ENCODE measurements at regions not wholly inside any gene's neighbourhood (a gene's known extent, or its start where the extent isn't known, plus 50 kb on each side); places are given as distances from the start of the nearest gene placed in this dataset.

DNA sequence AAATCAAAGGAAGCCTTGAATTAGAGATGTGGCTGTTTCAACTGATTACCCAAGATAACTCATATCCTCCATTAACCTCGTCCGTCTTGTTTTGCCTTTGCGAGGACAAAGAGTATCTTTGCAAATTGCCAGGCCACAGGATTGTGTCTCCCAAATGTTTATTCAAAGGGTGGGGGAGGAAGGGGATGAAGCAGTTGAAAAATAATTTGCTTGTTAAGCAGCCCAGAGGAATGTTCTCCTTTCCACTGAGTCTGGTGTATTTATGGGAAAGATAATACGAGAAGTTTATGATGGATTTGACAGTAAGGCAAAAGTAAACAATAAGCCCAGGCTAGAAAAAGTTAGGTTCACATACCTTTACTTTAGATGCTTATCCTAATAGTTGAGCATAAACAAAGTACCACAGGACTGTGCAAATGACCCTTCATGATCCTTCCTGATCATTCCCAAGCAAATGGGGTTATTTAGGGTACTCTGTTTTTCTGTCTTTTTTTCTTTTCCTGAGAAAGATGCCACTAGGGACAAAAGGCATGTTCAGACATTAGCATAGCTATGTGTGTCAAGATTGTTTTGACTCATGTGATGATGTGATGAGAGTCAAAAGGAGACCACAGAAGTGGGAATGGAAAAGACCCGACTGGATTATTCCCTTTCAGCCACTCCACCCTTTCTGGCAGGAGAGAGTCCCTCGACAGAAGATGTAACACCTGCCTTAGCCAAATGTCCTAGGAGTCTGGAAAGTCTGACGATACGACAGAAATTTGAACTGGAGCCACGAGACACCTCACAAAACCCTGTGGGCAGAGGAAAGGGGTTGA lies 243.0 kb upstream of the GLI3 start:
- Histone ChIP-seq H3K9me2 (ENCODE audit: insufficient read depth, low read length) (no peaks in the 10 kb centered on the region), H3K4me3 (ENCODE audit: low read length) (no peak overlapping the region), H2AFZ (ENCODE audit: low read depth, low read length) (no peak overlapping the region), H4K20me1 (ENCODE audit: insufficient read depth) (no peaks in the 10 kb centered on the region), H3K9me3 (ENCODE audit: low read length) (no peaks in the 10 kb centered on the region), H3K9ac (ENCODE audit: low read length) (no peak overlapping the region), H3K36me3 (ENCODE audit: insufficient read depth, low read length) (no peaks in the 10 kb centered on the region), H3K79me2 (replicated peaks; ENCODE audit: insufficient read depth, low read length) (no peaks in the 10 kb centered on the region), H3F3A (ENCODE audit: insufficient read depth, low read length, poor library complexity, severe bottlenecking) (no peaks in the 10 kb centered on the region), H3K27me3 (ENCODE audit: insufficient read depth, low read depth, low read length) (no peaks in the 10 kb centered on the region), H3K27ac (ENCODE audit: low read length) (no peak overlapping the region), H3K4me2 (ENCODE audit: low read length) (no peak overlapping the region)
- TF ChIP-seq CTCF (IDR thresholded peaks at IDR 0.05; ENCODE audit: poor library complexity, severe bottlenecking), result no peak

- Histone ChIP-seq H4K20me1 (ENCODE audit: insufficient read depth) (no peaks in the 10 kb centered on the region), H3F3A (ENCODE audit: insufficient read depth, low read length, poor library complexity, severe bottlenecking) (no peaks in the 10 kb centered on the region), H3K9ac (ENCODE audit: low read length) (no peak overlapping the region), H3K9me3 (ENCODE audit: low read length) (no peaks in the 10 kb centered on the region), H3K79me2 (replicated peaks; ENCODE audit: insufficient read depth, low read length) (no peaks in the 10 kb centered on the region), H3K36me3 (ENCODE audit: insufficient read depth, low read length) (no peaks in the 10 kb centered on the region), H2AFZ (ENCODE audit: low read depth, low read length) (no peak overlapping the region), H3K4me3 (ENCODE audit: low read length) (no peak overlapping the region), H3K27me3 (ENCODE audit: insufficient read depth, low read depth, low read length) (no peaks in the 10 kb centered on the region), H3K4me2 (ENCODE audit: low read length) (no peak overlapping the region), H3K9me2 (ENCODE audit: insufficient read depth, low read length) (no peaks in the 10 kb centered on the region), H3K27ac (ENCODE audit: low read length) (no peak overlapping the region)
- TF ChIP-seq TAF1 (IDR thresholded peaks at IDR 0.05; ENCODE audit: low read depth) (no peak), RAD21 (conservative IDR thresholded peaks at IDR 0.05) (no peak), SMC3 (conservative IDR thresholded peaks at IDR 0.05; ENCODE audit: poor library complexity) (no peak), POLR2AphosphoS5 (IDR thresholded peaks at IDR 0.05) (no peak), EP300 (conservative IDR thresholded peaks at IDR 0.05; ENCODE audit: poor library complexity, severe bottlenecking) (no peak), EZH2 (IDR thresholded peaks at IDR 0.05; ENCODE audit: borderline replicate concordance, insufficient read depth, low read length, poor library complexity, severe bottlenecking) (no peak), CTCF (IDR thresholded peaks at IDR 0.05; ENCODE audit: poor library complexity, severe bottlenecking) (no peak), MXI1 (conservative IDR thresholded peaks at IDR 0.05; ENCODE audit: poor library complexity, severe bottlenecking) (no peak)
- TF ChIP-seq, protein P1, sequence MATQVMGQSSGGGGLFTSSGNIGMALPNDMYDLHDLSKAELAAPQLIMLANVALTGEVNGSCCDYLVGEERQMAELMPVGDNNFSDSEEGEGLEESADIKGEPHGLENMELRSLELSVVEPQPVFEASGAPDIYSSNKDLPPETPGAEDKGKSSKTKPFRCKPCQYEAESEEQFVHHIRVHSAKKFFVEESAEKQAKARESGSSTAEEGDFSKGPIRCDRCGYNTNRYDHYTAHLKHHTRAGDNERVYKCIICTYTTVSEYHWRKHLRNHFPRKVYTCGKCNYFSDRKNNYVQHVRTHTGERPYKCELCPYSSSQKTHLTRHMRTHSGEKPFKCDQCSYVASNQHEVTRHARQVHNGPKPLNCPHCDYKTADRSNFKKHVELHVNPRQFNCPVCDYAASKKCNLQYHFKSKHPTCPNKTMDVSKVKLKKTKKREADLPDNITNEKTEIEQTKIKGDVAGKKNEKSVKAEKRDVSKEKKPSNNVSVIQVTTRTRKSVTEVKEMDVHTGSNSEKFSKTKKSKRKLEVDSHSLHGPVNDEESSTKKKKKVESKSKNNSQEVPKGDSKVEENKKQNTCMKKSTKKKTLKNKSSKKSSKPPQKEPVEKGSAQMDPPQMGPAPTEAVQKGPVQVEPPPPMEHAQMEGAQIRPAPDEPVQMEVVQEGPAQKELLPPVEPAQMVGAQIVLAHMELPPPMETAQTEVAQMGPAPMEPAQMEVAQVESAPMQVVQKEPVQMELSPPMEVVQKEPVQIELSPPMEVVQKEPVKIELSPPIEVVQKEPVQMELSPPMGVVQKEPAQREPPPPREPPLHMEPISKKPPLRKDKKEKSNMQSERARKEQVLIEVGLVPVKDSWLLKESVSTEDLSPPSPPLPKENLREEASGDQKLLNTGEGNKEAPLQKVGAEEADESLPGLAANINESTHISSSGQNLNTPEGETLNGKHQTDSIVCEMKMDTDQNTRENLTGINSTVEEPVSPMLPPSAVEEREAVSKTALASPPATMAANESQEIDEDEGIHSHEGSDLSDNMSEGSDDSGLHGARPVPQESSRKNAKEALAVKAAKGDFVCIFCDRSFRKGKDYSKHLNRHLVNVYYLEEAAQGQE (IDR thresholded peaks at IDR 0.05; ENCODE audit: borderline replicate concordance), result no peak
Observed at GRCh38 chr7:42479452-42479815, 242.4 kb upstream of the GLI3 start.

Data from neural cell (in vitro differentiated cells).